Sigmoid colon (tissue), 6 donors: ENCODE measurements at regions not wholly inside any gene's neighbourhood (a gene's known extent, or its start where the extent isn't known, plus 50 kb on each side); places are given as distances from the start of the nearest gene placed in this dataset.

Experiments used
- DNase-seq: peaks from one replicate; pipeline ENCODE4 v3.0.0-alpha.2; 2019
- H3K27ac ChIP-seq, 4 donors: fragments of 200-600 bp; sonication (generic); one replicate each; pipeline ENCODE4 v1.5.1; 2016 to 2019; ENCODE audit warnings: mild to moderate bottlenecking in 1 of 4
- H3K27me3 ChIP-seq, 3 donors: fragments of 200-600 bp; sonication (generic); one replicate each; pipeline ENCODE4 v1.5.1; 2019; ENCODE audit warnings: mild to moderate bottlenecking in 1 of 3
- H3K36me3 ChIP-seq, 4 donors: fragments of 200-600 bp; sonication (generic); one replicate each; pipeline ENCODE4 v1.5.1; 2016 to 2019
- H3K4me1 ChIP-seq, 4 donors: fragments of 200-600 bp; sonication (generic); one replicate each; pipeline ENCODE4 v1.5.1; 2017 to 2019
- H3K4me3 ChIP-seq, 4 donors: fragments of 200-600 bp; sonication (generic); one replicate each; pipeline ENCODE4 v1.5.1; 2017 to 2019; ENCODE audit warnings: mild to moderate bottlenecking in 2 of 4, moderate library complexity in 1 of 4
- H3K9me3 ChIP-seq, 4 donors: fragments of 200-600 bp in 3 of 4; sonication (generic) in 3 of 4; one replicate each; pipeline versions ENCODE4 v1.5.1 to v1.6.1; 2013 to 2019
- EP300 ChIP-seq, 4 donors: sonication (generic); formaldehyde crosslinking; IDR thresholded peaks; one replicate each; pipeline ENCODE4 v1.6.1; 2017; ENCODE audit warnings: antibody characterized with exemption in 4 of 4
- POLR2A ChIP-seq, 2 donors: fragments of 450-650 bp; IDR thresholded peaks; one replicate each; pipeline ENCODE4 v1.6.1; 2016; ENCODE audit warnings: antibody characterized with exemption in 2 of 2, mild to moderate bottlenecking in 2 of 2, moderate library complexity in 2 of 2
- POLR2AphosphoS5 ChIP-seq, 4 donors: sonication (generic); formaldehyde crosslinking; IDR thresholded peaks; one replicate each; pipeline ENCODE4 v1.6.1; 2017; ENCODE audit warnings: antibody characterized with exemption in 4 of 4
- WGBS, 2 donors: extraction: QIAGEN DNeasy Blood & Tissue Kit; methylation state at CpG; one replicate each; pipeline ENCODE4 v1.1.7; 2013; 5-methylcytosine and 5-hydroxymethylcytosine counted together
- intact Hi-C: fragments of 100-400 bp; cut with DNase I; formaldehyde crosslinking; loops from one replicate; pipeline ENCODE4 v1.15.1; 2023
- TF ChIP-seq, protein P1 (sequence below), 4 experiments: fragments of 450-650 bp in 3 of 4; fragments of 200-600 bp in 1 of 4; IDR thresholded peaks; one replicate each; pipeline ENCODE4 v1.5.1; 2016 to 2019; ENCODE audit warnings: antibody characterized with exemption in 4 of 4, mild to moderate bottlenecking in 3 of 4, moderate library complexity in 2 of 4
- donor health status: healthy with polysubstance abuse.
- donor health status: healthy.

DNA sequence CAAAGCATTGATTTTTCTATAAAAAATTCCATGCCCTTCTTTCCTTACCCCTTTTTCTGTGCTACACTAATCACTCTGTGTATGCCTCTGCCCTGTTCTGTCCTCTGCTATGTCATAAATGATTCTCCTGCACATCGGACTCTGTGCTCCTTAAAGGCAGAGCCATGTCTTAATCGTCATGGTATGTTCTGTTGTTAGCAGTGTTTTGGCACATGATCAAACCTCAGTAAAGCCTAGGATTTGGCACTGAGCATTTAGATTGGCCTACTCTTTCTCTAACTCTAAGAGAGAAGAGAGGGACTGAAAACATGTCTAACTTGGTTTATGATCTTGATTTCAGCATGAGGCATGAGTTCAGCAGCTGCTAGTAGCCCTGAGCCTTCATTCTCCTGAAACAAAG, 266.9 kb downstream of the AASDHPPT start:
- intact Hi-C loops = no loop called here
- TF ChIP-seq EP300 (IDR thresholded peaks at IDR 0.05) = no peak
- TF ChIP-seq, protein P1, sequence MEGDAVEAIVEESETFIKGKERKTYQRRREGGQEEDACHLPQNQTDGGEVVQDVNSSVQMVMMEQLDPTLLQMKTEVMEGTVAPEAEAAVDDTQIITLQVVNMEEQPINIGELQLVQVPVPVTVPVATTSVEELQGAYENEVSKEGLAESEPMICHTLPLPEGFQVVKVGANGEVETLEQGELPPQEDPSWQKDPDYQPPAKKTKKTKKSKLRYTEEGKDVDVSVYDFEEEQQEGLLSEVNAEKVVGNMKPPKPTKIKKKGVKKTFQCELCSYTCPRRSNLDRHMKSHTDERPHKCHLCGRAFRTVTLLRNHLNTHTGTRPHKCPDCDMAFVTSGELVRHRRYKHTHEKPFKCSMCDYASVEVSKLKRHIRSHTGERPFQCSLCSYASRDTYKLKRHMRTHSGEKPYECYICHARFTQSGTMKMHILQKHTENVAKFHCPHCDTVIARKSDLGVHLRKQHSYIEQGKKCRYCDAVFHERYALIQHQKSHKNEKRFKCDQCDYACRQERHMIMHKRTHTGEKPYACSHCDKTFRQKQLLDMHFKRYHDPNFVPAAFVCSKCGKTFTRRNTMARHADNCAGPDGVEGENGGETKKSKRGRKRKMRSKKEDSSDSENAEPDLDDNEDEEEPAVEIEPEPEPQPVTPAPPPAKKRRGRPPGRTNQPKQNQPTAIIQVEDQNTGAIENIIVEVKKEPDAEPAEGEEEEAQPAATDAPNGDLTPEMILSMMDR (IDR thresholded peaks at IDR 0.05) = no peak
- no peak for TF ChIP-seq POLR2A (IDR thresholded peaks at IDR 0.05)
- TF ChIP-seq POLR2AphosphoS5 (IDR thresholded peaks at IDR 0.05) = no peak

GRCh38 chr11:106344966-106345365, 267.5 kb downstream of the AASDHPPT start:
- no peaks in the 10 kb centered on the region for H3K27me3 ChIP-seq
- intact Hi-C loops = no loop called here
- no peaks in the 10 kb centered on the region for H3K36me3 ChIP-seq
- no peak overlapping the region for H3K4me3 ChIP-seq
- H3K4me1 ChIP-seq = no peaks in the 10 kb centered on the region
- H3K27ac ChIP-seq = no peak overlapping the region
- peaks cover 0 to 3% (median 0%) of the 10 kb centered on the region in 4 donors for H3K9me3 ChIP-seq
- TF ChIP-seq EP300 (IDR thresholded peaks at IDR 0.05) (no peak), POLR2AphosphoS5 (IDR thresholded peaks at IDR 0.05) (no peak), POLR2A (IDR thresholded peaks at IDR 0.05) (no peak)
- TF ChIP-seq, protein P1 (IDR thresholded peaks at IDR 0.05) = no peak
- WGBS, 2 donors = 85 to 87% methylated on average over 1 of the region's 1 CpG
- no peak for DNase-seq

More for the DNA sequence above, 266.9 kb downstream of the AASDHPPT start:
- Histone ChIP-seq H3K4me1 (no peaks in the 10 kb centered on the region), H3K9me3 (peaks cover 0 to 3% (median 0%) of the 10 kb centered on the region in 4 donors), H3K4me3 (no peak overlapping the region), H3K36me3 (no peaks in the 10 kb centered on the region), H3K27ac (no peak overlapping the region), H3K27me3 (no peaks in the 10 kb centered on the region)
- no peak for DNase-seq
- 48 to 65% methylated on average over 2 of the region's 2 CpGs for WGBS, 2 donors

- WGBS, 2 donors = 80 to 88% methylated on average over 2 of the region's 2 CpGs
- H3K4me1 ChIP-seq = no peaks in the 10 kb centered on the region
- no peak overlapping the region for H3K4me3 ChIP-seq
- no peak overlapping the region for H3K27ac ChIP-seq
- H3K27me3 ChIP-seq = no peaks in the 10 kb centered on the region
- H3K36me3 ChIP-seq = no peaks in the 10 kb centered on the region
- DNase-seq = no peak
- peaks cover 0 to 3% (median 0%) of the 10 kb centered on the region in 4 donors for H3K9me3 ChIP-seq
- TF ChIP-seq POLR2AphosphoS5 (IDR thresholded peaks at IDR 0.05) (no peak), POLR2A (IDR thresholded peaks at IDR 0.05) (no peak), EP300 (IDR thresholded peaks at IDR 0.05) (no peak)
- TF ChIP-seq, protein P1 (IDR thresholded peaks at IDR 0.05) = no peak
- intact Hi-C loops = no loop called here
These were observed 275.6 kb downstream of the AASDHPPT start for GRCh38 chr11:106353031-106353430.

DNA sequence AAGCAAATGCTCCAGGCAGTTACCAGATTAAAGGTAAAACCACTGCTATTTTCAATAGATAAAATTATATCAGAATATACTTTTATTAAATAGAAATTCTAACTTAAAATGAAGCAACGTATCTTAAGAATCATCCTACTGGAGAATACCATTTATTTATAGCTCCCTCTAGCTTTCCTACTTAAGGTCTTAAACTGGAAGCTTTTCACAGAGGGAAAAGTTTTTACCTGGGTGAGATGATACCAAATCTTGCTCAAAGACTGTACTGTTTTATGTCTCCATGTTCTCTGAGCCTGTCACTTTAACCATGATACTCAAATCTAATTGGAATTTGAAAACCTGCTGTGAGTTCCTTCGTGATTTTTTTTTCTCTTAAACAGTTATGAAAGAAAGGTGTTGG, 291.8 kb downstream of the AASDHPPT start:
- no peaks in the 10 kb centered on the region for H3K36me3 ChIP-seq
- no peaks in the 10 kb centered on the region for H3K4me1 ChIP-seq
- H3K9me3 ChIP-seq = no peaks in the 10 kb centered on the region
- no peaks in the 10 kb centered on the region for H3K27me3 ChIP-seq
- no peak overlapping the region for H3K27ac ChIP-seq
- intact Hi-C loops = no loop called here
- TF ChIP-seq POLR2A (IDR thresholded peaks at IDR 0.05) (no peak), EP300 (IDR thresholded peaks at IDR 0.05) (no peak), POLR2AphosphoS5 (IDR thresholded peaks at IDR 0.05) (no peak)
- TF ChIP-seq, protein P1 (IDR thresholded peaks at IDR 0.05) = no peak
- 41 to 60% methylated on average over 2 of the region's 2 CpGs for WGBS, 2 donors
- no peak overlapping the region for H3K4me3 ChIP-seq
- no peak for DNase-seq

DNA sequence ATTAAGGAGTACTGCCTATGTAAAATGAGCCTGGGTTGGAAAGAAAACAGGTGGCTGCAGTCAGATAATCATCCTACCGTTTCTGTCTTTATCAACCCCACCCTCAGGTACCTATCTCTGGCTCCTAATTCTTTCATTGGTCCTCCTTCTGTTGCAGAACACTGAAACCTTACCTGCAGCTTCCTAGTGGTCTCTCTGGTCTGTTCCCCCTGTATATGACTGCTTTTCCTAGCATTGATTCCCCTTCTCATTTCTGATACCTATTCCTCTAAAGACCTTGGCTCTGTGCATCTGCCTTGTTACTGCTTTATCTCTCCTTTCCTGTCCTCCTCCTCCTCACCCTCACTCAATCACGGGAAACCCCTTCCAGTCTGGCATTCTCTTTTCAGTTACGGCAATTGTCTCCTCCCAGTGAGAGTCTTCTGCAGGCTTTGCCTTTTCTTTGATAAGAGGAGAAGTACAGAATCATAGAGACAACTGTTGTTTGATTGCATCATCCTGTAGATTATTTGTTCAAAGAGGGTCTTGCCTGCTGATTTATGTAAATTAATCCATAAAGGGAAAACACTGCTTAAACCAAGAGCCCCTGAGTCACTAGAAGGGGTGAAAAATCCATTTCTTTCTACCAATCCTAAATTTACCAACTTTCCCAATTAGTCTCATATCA, 301.2 kb downstream of the AASDHPPT start:
- intact Hi-C loops = no loop called here

More for the DNA sequence above, 301.2 kb downstream of the AASDHPPT start:
- H3K27me3 ChIP-seq = no peaks in the 10 kb centered on the region
- H3K27ac ChIP-seq = no peak overlapping the region
- no peak for DNase-seq
- TF ChIP-seq, protein P1 (IDR thresholded peaks at IDR 0.05) = no peak
- TF ChIP-seq POLR2AphosphoS5 (IDR thresholded peaks at IDR 0.05) (no peak), EP300 (IDR thresholded peaks at IDR 0.05) (no peak), POLR2A (IDR thresholded peaks at IDR 0.05) (no peak)
- no peaks in the 10 kb centered on the region for H3K4me1 ChIP-seq
- peaks cover 0 to 1% (median 0%) of the 10 kb centered on the region in 4 donors for H3K9me3 ChIP-seq
- H3K36me3 ChIP-seq = no peaks in the 10 kb centered on the region
- no peak overlapping the region for H3K4me3 ChIP-seq
- 66% methylated on average over 3 of the region's 3 CpGs for WGBS, 2 donors
